Parathyroid adenoma (tissue), 2 donors: ENCODE measurements at regions not wholly inside any gene's neighbourhood (a gene's known extent, or its start where the extent isn't known, plus 50 kb on each side); places are given as distances from the start of the nearest gene placed in this dataset.

ENCODE experiments used
- H2AFZ ChIP-seq: fragments of 300-600 bp; sonication (generic); one replicate; pipeline ENCODE4 v1.7.0; 2017; ENCODE audit warnings: antibody characterized with exemption, mild to moderate bottlenecking
- H3K27ac ChIP-seq: fragments of 300-600 bp; sonication (generic); one replicate; pipeline ENCODE4 v1.7.0; 2017
- H3K27me3 ChIP-seq: fragments of 300-600 bp; sonication (generic); one replicate; pipeline ENCODE4 v1.7.0; 2017; ENCODE audit warnings: low read length; ENCODE audit not compliant: control insufficient read depth, insufficient read depth
- H3K36me3 ChIP-seq: fragments of 300-600 bp; sonication (generic); one replicate; pipeline ENCODE4 v1.7.0; 2017; ENCODE audit warnings: low read length; ENCODE audit not compliant: control insufficient read depth, insufficient read depth
- H3K4me1 ChIP-seq: fragments of 300-600 bp; sonication (generic); one replicate; pipeline ENCODE4 v1.7.0; 2017; ENCODE audit warnings: control low read depth
- H3K4me2 ChIP-seq: fragments of 300-600 bp; sonication (generic); one replicate; pipeline ENCODE4 v1.7.0; 2017; ENCODE audit warnings: low read length
- H3K4me3 ChIP-seq: fragments of 300-600 bp; sonication (generic); one replicate; pipeline ENCODE4 v1.7.0; 2017; ENCODE audit warnings: low read depth, low read length
- H3K79me2 ChIP-seq: fragments of 300-600 bp; sonication (generic); one replicate; pipeline ENCODE4 v1.7.0; 2017; ENCODE audit warnings: control low read depth
- H3K9ac ChIP-seq: fragments of 300-600 bp; sonication (generic); one replicate; pipeline ENCODE4 v1.7.0; 2017; ENCODE audit warnings: mild to moderate bottlenecking
- H3K9me3 ChIP-seq: fragments of 300-600 bp; sonication (generic); one replicate; pipeline ENCODE4 v1.7.0; 2017; ENCODE audit warnings: low read length; ENCODE audit not compliant: control insufficient read depth
- TF ChIP-seq, protein P1 (sequence below): fragments of 300-600 bp; sonication (generic); IDR thresholded peaks from one replicate; pipeline ENCODE4 v1.7.0; 2017; ENCODE audit warnings: antibody characterized with exemption, mild to moderate bottlenecking
- donor health status: primary hyperparathyroidism.

DNA sequence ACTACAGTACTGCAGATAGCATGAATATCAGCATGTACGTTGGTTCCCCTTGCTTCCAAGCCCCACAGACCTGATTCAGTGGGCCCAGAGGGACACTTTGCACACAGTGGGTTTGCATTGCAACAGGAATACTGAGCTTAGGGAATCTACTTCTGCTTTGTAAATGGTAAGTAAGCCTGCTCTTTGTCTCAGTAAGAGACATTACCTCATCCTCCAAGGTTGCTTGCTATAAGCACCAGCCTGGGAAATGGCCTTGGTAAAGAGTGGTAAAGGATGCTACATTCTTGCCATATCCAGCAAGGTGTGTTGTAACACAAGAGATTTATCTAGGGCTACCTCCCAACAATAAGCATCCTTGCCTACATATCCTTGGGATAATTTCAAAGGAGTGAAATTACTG lies 730.5 kb downstream of the INHBA start:
- Histone ChIP-seq H3K4me1 (peaks cover 5% of the 10 kb centered on the region), H3K4me3 (no peak overlapping the region), H3K9ac (no peak overlapping the region), H3K27ac (no peak overlapping the region), H3K79me2 (no peaks in the 10 kb centered on the region), H2AFZ (no peak overlapping the region), H3K4me2 (no peak overlapping the region), H3K36me3 (no peaks in the 10 kb centered on the region), H3K27me3 (no peaks in the 10 kb centered on the region), H3K9me3 (no peaks in the 10 kb centered on the region)
- TF ChIP-seq, protein P1, sequence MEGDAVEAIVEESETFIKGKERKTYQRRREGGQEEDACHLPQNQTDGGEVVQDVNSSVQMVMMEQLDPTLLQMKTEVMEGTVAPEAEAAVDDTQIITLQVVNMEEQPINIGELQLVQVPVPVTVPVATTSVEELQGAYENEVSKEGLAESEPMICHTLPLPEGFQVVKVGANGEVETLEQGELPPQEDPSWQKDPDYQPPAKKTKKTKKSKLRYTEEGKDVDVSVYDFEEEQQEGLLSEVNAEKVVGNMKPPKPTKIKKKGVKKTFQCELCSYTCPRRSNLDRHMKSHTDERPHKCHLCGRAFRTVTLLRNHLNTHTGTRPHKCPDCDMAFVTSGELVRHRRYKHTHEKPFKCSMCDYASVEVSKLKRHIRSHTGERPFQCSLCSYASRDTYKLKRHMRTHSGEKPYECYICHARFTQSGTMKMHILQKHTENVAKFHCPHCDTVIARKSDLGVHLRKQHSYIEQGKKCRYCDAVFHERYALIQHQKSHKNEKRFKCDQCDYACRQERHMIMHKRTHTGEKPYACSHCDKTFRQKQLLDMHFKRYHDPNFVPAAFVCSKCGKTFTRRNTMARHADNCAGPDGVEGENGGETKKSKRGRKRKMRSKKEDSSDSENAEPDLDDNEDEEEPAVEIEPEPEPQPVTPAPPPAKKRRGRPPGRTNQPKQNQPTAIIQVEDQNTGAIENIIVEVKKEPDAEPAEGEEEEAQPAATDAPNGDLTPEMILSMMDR = no peak

DNA sequence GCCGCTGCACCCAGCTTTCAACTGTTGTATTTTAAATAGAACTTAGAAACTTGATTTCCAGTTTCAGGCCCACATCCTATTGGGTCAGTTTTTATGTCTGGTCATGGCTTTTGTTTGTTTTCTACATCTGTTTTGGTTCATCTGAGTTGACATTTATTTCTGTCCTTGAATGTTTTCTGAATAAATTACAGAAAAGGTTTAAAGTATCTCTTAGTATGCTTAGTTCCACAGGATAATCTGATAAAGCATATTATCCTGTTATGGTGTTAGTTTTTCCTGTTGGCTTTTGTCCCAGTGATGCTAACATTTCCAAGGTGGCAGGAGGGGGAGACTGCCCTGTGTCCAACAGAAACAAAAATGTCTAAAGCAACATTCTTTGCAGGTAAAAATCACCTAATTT lies 733.2 kb downstream of the INHBA start:
- Histone ChIP-seq H3K9me3 (no peaks in the 10 kb centered on the region), H3K27ac (peak overlapping the region; percentile 1), H3K27me3 (no peaks in the 10 kb centered on the region), H3K4me3 (no peak overlapping the region), H3K79me2 (no peaks in the 10 kb centered on the region), H3K4me1 (peaks cover 9% of the 10 kb centered on the region), H2AFZ (no peak overlapping the region), H3K36me3 (no peaks in the 10 kb centered on the region), H3K9ac (no peak overlapping the region), H3K4me2 (no peak overlapping the region)
- TF ChIP-seq, protein P1 = no peak

DNA sequence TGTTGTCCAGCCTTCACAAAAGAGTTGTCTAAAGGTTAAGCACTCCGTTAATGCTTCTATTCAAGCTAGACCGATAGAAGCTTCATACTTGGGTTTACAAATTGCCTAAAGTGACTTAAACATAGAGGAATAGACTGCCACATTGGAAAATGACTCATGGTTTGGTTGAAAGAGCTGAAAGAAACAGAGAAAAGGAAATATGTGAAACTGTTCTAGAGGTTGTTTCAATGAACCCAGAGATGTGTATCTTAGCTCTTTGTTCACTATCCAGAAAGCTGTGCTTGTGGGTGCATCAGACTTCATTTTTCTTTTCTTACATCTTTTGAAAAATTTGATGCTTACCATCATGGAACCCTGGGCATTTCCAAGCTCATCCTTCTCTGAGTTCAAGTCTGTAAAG lies 736.2 kb downstream of the INHBA start:
- no peaks in the 10 kb centered on the region for H3K27me3 ChIP-seq
- no peaks in the 10 kb centered on the region for H3K9me3 ChIP-seq
- TF ChIP-seq, protein P1 = no peak
- no peak overlapping the region for H3K27ac ChIP-seq
- no peak overlapping the region for H3K4me2 ChIP-seq
- peaks cover 9% of the 10 kb centered on the region for H3K4me1 ChIP-seq
- peak overlapping the region; percentile 5 for H2AFZ ChIP-seq
- no peaks in the 10 kb centered on the region for H3K36me3 ChIP-seq
- no peak overlapping the region for H3K4me3 ChIP-seq
- H3K79me2 ChIP-seq = no peaks in the 10 kb centered on the region
- H3K9ac ChIP-seq = no peak overlapping the region

DNA sequence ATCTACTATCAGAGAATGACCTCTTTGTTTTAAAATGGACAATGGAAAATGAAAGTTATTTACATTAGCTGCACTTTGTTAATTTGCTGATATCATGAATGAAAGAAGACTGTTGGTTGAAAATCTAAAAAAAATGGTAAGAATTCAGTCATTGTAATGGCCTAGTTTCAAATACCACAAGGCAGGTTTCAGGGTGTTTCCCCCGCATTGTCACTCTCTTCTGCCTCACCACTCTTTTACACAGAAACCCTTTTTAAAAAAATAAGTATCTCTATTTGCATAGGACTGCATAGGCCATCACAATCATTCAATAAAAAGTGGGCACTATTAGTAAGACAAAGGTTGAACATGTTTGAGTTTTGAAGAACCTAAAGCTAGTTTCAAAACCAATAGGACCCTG lies 737.1 kb downstream of the INHBA start:
- Histone ChIP-seq H3K79me2 (no peaks in the 10 kb centered on the region), H3K36me3 (no peaks in the 10 kb centered on the region), H3K27me3 (no peaks in the 10 kb centered on the region), H3K4me2 (no peak overlapping the region), H3K9me3 (no peaks in the 10 kb centered on the region), H3K4me3 (no peak overlapping the region), H3K4me1 (peaks cover 9% of the 10 kb centered on the region), H3K27ac (no peak overlapping the region), H3K9ac (no peak overlapping the region), H2AFZ (no peak overlapping the region)
- TF ChIP-seq, protein P1 = no peak

DNA sequence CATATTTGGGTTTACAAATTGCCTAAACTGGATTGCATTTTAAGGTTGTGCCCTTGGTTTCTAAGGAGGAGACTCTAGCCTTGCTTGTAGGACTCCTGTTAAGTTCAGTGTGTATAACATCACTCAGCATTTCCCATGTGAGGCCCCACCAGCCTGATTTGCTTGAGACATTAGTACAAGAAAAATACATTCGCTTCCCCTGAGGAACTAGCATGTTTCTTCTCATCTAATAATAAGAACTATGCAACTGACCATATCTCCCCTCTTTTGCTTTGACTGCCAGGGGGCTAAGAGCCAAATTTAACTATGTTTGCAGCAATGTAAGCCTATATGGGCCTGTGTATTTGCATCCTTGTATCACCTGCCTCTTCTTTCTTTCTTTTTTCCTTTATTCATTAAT lies 737.9 kb downstream of the INHBA start:
- TF ChIP-seq, protein P1 = no peak
- Histone ChIP-seq H2AFZ (no peak overlapping the region), H3K36me3 (no peaks in the 10 kb centered on the region), H3K9me3 (no peaks in the 10 kb centered on the region), H3K4me3 (no peak overlapping the region), H3K4me2 (no peak overlapping the region), H3K4me1 (peaks cover 9% of the 10 kb centered on the region), H3K9ac (no peak overlapping the region), H3K79me2 (no peaks in the 10 kb centered on the region), H3K27me3 (no peaks in the 10 kb centered on the region), H3K27ac (no peak overlapping the region)
